ENCODE measurements at regions not wholly inside any gene's neighbourhood (a gene's known extent, or its start where the extent isn't known, plus 50 kb on each side); places are given as distances from the start of the nearest gene placed in this dataset.

GRCh38 chr1:2969845-2970291, 51.4 kb upstream of the ACTRT2 start:
- TF ChIP-seq CTCF (IDR thresholded peaks at IDR 0.05) = no peak
- intact Hi-C loops (cut with DNase I) = no loop called here
- DNase-seq = no peak
- Histone ChIP-seq H3K27me3 (peaks cover 0 to 22% (median 4%) of the 10 kb centered on the region in 7 donors), H3K4me1 (no peaks in the 10 kb centered on the region), H3K36me3 (no peaks in the 10 kb centered on the region), H3K9me3 (no peaks in the 10 kb centered on the region), H3K4me3 (no peak overlapping the region), H3K27ac (no peak overlapping the region)
- WGBS, 2 donors = 90 to 92% methylated on average over 23 of the region's 23 CpGs
- no peak for ATAC-seq

GRCh38 chr1:2970311-2971071, 50.8 kb upstream of the ACTRT2 start:
- H3K4me1 ChIP-seq = no peaks in the 10 kb centered on the region
- H3K4me3 ChIP-seq = no peak overlapping the region
- no peak for TF ChIP-seq CTCF (IDR thresholded peaks at IDR 0.05)
- ATAC-seq = no peak
- peaks cover 0 to 22% (median 4%) of the 10 kb centered on the region in 7 donors for H3K27me3 ChIP-seq
- no peak for DNase-seq
- intact Hi-C loops (cut with DNase I) = no loop called here
- no peak overlapping the region for H3K27ac ChIP-seq
- H3K36me3 ChIP-seq = no peaks in the 10 kb centered on the region
- H3K9me3 ChIP-seq = no peaks in the 10 kb centered on the region
- 88 to 90% methylated on average over 23 of the region's 23 CpGs for WGBS, 2 donors

- Histone ChIP-seq H3K4me1 (no peaks in the 10 kb centered on the region), H3K36me3 (no peaks in the 10 kb centered on the region)
These were observed 50.2 kb upstream of the ACTRT2 start for GRCh38 chr1:2971101-2971501.

More at GRCh38 chr1:2971101-2971501, 50.2 kb upstream of the ACTRT2 start:
- Histone ChIP-seq H3K4me3 (no peak overlapping the region), H3K27ac (no peak overlapping the region), H3K27me3 (peaks cover 0 to 22% (median 4%) of the 10 kb centered on the region in 7 donors), H3K9me3 (no peaks in the 10 kb centered on the region)
- no peak for ATAC-seq
- no peak for TF ChIP-seq CTCF (IDR thresholded peaks at IDR 0.05)
- WGBS, 2 donors = 79 to 88% methylated on average over 9 of the region's 9 CpGs
- DNase-seq = no peak
- intact Hi-C loops (cut with DNase I) = no loop called here
